GM21360 (cell line): ENCODE measurements at regions not wholly inside any gene's neighbourhood (a gene's known extent, or its start where the extent isn't known, plus 50 kb on each side); places are given as distances from the start of the nearest gene placed in this dataset.
"Not testable (repeated sequence)": the region's sequence is repeated elsewhere in the genome, so short reads cannot be mapped to it uniquely, and the experiment has no call there.

Experiments used
- ATAC-seq: cut with Tn5 transposase; IDR thresholded peaks from one replicate; pipeline ENCODE4 v1.9.1; 2021; ENCODE audit warnings: mild to moderate bottlenecking, moderate library complexity; ENCODE audit not compliant: unreplicated experiment

GRCh38 chr12:34219046-34219770 lies 196.9 kb downstream of the ALG10 start:
- peak; percentile 32 for ATAC-seq

DNA sequence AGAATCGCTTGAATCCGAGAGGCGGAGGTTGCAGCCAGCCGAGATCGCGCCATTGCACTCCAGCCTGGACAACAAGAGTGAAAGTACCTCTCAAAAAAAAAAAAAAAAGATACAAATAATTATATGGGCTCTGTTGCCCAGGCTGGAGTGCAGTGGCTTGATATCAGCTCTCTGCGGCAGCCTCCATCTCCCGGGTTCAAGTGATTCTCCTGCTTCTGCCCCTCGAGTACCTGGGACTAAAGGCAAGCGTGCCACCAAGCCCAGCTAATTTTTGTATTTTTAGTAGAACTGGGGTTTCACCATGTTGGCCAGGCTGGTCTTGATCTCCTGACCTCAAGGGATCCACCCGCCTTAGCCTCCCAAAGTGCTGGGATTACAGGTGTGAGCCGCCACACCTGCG lies 197.8 kb downstream of the ALG10 start:
- ATAC-seq: not testable (repeated sequence)

GRCh38 chr12:34223640-34224039 lies 201.3 kb downstream of the ALG10 start:
- ATAC-seq: no peak

DNA sequence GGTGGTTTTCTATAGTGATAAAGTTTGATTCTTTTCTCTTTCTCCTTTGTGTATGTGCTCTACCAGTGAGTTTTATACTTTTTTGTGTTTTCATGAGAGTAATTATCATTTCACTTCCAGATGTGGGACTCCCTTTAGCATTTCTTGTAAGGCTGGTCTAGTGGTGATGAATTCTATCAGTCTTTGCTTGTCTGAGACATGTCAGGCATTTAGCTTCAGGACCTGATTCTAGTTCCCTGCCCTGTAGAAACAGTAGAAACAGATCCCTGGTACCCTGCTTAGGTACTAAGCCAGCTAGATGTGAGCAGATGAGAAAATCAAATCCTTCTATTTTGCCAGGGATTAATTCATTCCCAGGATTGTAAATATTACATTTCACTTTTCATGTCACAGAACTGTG lies 203.7 kb downstream of the ALG10 start:
- ATAC-seq: not testable (repeated sequence)

DNA sequence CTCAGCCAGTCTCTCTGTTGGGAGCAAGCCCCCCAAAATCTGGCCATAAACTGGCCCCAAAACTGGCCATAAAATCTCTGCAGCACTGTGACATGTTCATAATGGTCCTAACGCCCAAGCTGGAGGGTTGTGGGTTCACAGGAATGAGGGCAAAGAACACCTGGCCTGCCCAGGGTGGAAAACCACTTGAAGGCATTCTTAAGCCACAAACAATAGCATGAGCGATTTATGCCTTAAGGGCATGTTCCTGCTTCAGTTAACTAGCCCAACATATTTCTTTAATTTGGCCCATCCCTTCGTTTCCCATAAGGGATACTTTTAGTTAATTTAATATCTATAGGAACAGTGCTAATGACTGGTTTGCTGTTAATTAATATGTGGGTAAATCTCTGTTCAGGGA lies 205.8 kb downstream of the ALG10 start:
- ATAC-seq: not testable (repeated sequence)

DNA sequence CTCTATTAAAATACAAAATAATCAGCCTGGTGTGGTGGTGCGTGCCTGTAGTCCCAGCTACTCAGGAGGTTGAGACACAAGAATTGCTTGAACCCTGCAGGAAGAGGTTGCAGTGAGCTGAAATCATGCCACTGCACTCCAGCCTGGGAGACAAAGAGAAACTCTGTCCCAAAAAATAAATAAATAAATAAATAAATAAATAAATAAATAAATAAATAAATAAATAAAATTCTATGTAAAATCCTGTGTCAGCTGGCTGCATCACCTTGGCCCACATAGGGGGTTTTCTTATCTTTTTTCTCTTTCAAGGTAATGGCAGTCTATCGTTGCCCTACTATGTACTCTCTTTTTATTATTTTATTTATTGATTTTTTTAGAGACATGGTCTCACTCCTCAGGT lies 206.7 kb downstream of the ALG10 start:
- not testable (repeated sequence) for ATAC-seq

DNA sequence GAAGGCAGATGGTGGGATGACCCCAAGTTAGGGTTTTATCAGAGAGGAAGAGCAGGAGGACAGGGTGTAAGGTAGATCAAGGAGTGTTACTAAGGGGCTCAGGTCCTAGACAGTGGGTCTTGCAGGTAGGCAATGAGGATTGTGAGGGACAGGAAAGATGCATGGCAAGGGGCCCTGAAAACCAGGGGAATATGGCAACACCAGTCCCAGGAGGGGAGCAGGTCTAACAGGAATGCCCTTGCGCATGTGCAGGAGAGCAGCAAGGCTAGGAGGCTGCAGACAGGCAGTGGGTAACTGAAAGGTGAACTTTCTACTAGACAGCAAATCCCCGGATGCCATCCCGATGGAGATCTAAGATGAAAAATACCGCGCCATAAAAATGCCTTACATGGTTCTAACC lies 211.3 kb downstream of the ALG10 start:
- ATAC-seq: no peak

DNA sequence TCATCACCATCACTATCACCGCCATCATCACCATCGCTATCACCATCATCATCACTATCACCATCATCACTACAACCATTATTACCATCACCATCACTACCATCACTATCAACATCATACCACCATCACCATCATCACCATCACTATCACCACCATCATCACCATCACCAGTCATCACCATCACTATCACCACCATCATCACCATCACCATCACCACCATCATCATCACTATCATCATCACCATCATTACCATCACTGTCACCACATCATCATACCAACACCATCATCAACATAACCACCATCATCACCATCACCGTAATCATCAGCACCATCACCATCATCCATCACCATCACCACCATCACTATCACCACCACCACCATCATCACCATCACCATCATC lies 213.8 kb downstream of the ALG10 start:
- no peak for ATAC-seq

DNA sequence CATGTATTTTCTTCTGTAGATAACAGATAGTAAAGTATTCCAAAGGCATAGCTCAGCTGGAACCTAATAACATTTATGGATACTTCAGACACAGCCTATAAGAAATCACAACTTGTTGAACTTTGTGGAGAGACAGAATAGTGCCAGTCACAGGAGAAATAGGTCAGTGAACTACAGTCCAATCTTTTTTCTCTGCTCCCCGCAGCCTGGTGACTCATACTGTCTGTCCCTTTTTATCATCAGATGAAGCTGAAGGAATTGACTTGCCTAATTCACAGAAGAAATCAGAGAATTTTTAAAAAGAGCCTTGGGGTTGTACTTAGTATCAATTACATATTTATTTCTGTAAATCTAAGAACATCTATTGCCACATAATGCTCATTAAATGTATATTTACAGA lies 222.3 kb downstream of the ALG10 start:
- ATAC-seq: no peak

DNA sequence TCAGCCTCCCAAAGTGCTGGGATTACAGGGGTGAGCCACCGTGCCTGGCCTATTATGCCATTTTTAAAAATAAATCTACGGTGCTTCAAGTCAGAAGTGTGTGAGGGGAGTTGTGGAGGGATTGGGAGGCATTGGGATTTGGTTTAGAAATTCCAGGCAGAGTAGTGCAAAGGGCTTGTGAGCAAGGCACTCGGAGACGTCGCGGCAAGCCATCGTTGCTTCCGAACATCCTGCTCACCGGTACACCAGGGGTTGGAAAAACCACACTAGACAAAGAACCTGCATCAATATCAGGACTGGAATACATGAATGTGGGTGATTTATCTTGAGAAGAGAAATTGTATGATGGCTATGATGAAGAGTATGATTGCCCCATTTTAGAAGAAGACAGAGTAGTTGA lies 227.0 kb downstream of the ALG10 start:
- no peak for ATAC-seq

DNA sequence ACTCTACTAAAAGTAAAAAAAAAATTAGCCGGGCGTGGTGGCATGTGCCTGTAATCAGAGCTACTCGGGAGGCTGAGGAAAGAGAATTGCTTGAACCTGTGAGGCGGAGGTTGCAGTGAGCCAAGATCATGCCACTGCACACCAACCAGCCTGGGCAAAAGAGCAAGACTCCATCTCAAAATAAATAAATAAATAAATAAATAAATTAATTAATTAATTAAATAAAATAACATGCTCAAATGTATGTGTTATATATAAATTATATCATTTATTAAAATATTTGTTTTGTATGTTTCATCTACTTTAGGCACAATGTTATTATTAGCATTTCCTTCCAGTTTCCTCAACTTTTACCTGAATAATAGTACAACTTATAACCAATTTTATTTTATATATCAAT lies 229.6 kb downstream of the ALG10 start:
- ATAC-seq: not testable (repeated sequence)

GRCh38 chr12:34253674-34254073 lies 231.4 kb downstream of the ALG10 start:
- ATAC-seq: no peak

DNA sequence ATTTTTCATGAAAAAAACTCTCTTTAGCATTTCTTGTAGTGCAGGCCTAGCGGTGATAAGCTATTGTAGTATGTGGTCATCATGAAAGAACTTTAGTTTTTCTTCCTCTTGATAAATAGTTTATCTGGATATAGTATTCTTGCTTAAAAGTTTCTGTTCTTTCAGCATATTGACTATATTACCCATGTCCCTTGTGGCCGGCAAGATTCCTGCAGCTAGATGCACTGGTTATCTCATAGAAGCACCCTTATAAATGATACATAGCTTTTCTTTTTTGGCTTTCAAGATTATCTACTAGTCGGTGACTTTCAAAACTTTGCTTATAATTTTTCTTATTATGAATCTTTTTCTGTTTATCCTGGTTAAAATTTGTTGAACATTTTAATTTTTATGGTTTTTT lies 234.8 kb downstream of the ALG10 start:
- ATAC-seq: no peak

DNA sequence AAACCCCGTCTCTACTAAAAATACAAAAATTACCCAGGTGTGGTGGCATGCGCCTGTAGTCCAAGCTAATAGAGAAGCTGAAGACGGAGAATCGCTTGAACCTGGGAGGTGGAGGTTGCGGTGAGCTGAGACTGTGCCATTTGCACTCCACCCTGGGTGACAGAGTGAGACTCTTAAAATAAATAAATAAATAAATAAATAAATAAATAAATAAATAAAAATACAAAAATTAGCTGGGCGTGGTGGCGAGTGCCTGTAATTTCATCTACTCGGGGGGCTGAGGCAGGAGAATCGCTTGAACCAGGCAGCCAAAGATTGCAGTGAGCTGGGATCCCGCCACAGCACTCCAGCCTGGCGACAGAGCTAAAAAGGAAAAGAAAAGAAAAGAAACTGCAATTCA lies 239.8 kb downstream of the ALG10 start:
- not testable (repeated sequence) for ATAC-seq

DNA sequence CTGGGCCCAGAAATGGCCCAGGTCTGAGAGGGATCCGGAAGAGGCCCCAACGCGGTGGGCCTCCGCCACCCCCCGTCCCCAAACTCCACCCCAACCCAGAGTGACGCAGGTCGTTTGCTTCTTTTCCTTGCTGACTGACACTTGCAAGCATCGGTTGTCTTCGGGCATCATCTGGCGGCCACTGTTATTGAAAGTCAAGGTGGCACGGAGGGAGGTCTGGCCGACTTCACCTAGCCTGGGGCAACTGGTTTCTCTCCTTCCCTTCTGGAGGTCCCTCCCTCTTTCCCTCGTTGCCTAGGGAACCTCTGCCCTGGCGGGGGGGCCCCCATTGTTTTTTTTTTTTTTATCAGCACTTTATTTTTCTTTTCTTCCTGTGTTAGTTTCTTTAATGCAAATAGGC lies 241.8 kb downstream of the ALG10 start:
- ATAC-seq: no peak

DNA sequence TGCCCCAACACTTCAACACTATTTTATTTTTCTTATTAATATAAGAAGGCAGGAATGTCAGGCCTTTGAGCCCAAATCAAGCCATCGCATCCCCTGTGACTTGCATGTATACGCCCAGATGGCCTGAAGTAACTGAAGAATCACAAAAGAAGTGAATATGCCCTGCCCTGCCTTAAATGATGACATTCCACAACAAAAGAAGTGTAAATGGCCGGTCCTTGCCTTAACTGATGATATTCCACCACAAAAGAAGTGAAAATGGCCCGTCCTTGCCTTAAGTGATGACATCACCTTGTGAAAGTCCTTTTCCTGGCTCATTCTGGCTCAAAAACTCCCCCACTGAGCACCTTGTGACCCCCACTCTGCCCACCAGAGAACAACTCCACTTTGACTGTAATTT lies 251.4 kb downstream of the ALG10 start:
- not testable (repeated sequence) for ATAC-seq

- ATAC-seq: no peak
Observed at GRCh38 chr12:34275129-34275528, 252.8 kb downstream of the ALG10 start.

GRCh38 chr12:34286483-34286882 lies 264.2 kb downstream of the ALG10 start:
- ATAC-seq: no peak

- ATAC-seq: no peak
Observed at GRCh38 chr12:34286934-34287333, 264.6 kb downstream of the ALG10 start.

GRCh38 chr12:34287437-34287836 lies 265.1 kb downstream of the ALG10 start:
- no peak for ATAC-seq

GRCh38 chr12:34287986-34288962 lies 266.0 kb downstream of the ALG10 start:
- no peak for ATAC-seq

DNA sequence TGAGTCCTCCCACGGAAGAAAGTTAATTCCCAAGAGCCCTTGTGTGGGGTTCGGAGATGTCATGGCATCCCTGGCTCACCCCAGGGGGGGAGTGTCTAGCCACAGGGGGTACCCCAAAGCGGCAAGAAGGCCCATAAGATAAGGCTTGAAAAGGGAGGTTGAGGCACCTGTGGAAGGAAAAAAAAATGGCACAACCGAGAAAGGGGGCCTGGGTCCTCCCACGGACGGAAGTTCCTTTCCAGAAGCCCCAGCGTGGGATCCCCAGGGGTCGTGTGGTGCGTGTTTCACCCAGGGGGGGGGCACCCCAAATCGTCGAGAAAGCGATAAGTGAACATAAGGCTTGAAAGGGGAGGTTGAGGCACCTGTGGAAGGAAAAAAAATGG lies 266.7 kb downstream of the ALG10 start:
- ATAC-seq: no peak
